ENCODE measurements at regions not wholly inside any gene's neighbourhood (a gene's known extent, or its start where the extent isn't known, plus 50 kb on each side); places are given as distances from the start of the nearest gene placed in this dataset.
"Not testable (repeated sequence)": the region's sequence is repeated elsewhere in the genome, so short reads cannot be mapped to it uniquely, and the experiment has no call there.

DNA sequence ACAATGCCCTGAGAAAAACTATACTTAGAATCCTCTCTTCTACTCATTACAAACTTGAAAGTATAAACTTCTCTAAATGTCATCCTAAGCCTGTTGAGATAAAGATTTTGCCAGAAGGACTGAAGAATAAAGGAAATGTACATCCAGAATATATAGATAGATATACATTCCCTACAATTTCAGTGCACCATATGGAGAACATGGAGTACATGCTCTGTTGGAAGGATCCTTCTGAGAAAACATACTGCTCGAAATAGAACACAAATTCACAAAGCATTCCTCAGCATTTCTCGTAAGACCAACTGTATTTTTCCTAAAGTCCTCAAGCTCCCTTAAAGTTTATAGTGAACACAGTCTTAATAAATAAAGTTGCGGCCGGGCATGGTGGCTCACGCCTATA is 69.7 kb upstream of the RASA1 start:
- in situ Hi-C loops (cut with HindIII; ENCODE audit: low pct_unique_long_range_greater_than_20kb, low sequenced_read_pairs) (no loop called here), intact Hi-C loops (cut with micrococcal nuclease; ENCODE audit: unreplicated experiment) (no loop called here)
- Histone ChIP-seq H3K4me1 (ENCODE audit: control insufficient read depth, insufficient read depth, low read length) (no peaks in the 10 kb centered on the region), H3K4me3 (ENCODE audit: low read depth in 2 of 2, low read length in 2 of 2) (no peak overlapping the region), H3K36me3 (ENCODE audit: control insufficient read depth, insufficient read depth, low read length) (no peaks in the 10 kb centered on the region), H3K27ac (ENCODE audit: low read length) (no peak overlapping the region), H3K27me3 (ENCODE audit: control insufficient read depth, insufficient read depth, low read length) (no peaks in the 10 kb centered on the region), H3K9me3 (ENCODE audit: control insufficient read depth, insufficient read depth, low read depth, low read length) (no peaks in the 10 kb centered on the region)
- POLR2A ChIA-PET = no interaction called here
- no peak for TF ChIP-seq POLR2AphosphoS5 (IDR thresholded peaks at IDR 0.05; ENCODE audit: low read depth, low read length)
- no peak for TF ChIP-seq SIN3A (IDR thresholded peaks at IDR 0.05; ENCODE audit: borderline replicate concordance, insufficient read depth, low read depth, low read length)
- no peak for TF ChIP-seq TCF7L2 (IDR thresholded peaks at IDR 0.05; ENCODE audit: low read depth, low read length)
- BruUV-seq (replicated peaks) = no TSS peak
- DNase-seq (ENCODE audit: low read depth, low spot score) = no peak
- ATAC-seq = no peak
- CTCF ChIA-PET = no interaction called here

DNA sequence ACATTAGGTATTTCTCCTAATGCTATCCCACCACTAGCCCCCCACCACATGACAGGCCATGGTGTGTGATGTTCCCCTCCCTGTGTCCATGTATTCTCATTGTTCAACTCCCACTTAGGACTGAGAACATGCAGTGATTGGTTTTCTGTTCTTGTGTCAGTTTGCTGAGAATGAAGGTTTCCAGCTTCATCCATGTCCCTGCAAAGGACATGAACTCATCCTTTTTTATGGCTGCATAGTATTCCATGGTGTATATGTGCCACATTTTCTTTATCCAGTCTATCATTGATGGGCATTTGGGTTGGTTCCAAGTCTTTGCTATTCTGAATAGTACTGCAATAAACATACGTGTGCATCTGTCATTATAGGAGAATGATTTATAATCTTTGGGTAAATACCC is 68.4 kb upstream of the RASA1 start:
- H3K4me3 ChIP-seq (ENCODE audit: low read depth in 2 of 2, low read length in 2 of 2); POLR2A ChIA-PET; H3K27me3 ChIP-seq (ENCODE audit: control insufficient read depth, insufficient read depth, low read length); H3K27ac ChIP-seq (ENCODE audit: low read length); DNase-seq (ENCODE audit: low read depth, low spot score); in situ Hi-C loops (cut with HindIII; ENCODE audit: low pct_unique_long_range_greater_than_20kb, low sequenced_read_pairs); intact Hi-C loops (cut with micrococcal nuclease; ENCODE audit: unreplicated experiment); CTCF ChIA-PET; BruUV-seq (replicated peaks); H3K4me1 ChIP-seq (ENCODE audit: control insufficient read depth, insufficient read depth, low read length); H3K36me3 ChIP-seq (ENCODE audit: control insufficient read depth, insufficient read depth, low read length); H3K9me3 ChIP-seq (ENCODE audit: control insufficient read depth, insufficient read depth, low read depth, low read length); ATAC-seq: not testable (repeated sequence)

DNA sequence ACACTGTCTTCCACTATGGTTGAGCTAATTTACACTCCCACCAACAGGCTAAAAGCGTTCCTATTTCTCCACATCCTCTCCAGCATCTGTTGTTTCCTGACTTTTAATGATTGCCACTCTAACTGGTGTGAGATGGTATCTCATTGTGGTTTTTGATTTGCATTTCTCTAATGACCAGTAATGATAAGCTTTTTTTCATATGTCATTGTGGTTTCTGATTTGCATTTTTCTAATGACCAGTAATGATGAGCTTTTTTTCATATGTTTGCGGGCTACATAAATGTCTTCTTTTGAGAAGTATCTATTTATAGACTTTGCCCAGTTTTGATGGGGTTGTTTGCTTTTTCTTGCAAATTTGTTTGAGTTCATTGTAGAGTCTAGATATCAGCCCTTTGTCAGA is 68.0 kb upstream of the RASA1 start:
- intact Hi-C loops (cut with micrococcal nuclease; ENCODE audit: unreplicated experiment); H3K36me3 ChIP-seq (ENCODE audit: control insufficient read depth, insufficient read depth, low read length); POLR2A ChIA-PET; CTCF ChIA-PET; in situ Hi-C loops (cut with HindIII; ENCODE audit: low pct_unique_long_range_greater_than_20kb, low sequenced_read_pairs); H3K27ac ChIP-seq (ENCODE audit: low read length); DNase-seq (ENCODE audit: low read depth, low spot score); H3K27me3 ChIP-seq (ENCODE audit: control insufficient read depth, insufficient read depth, low read length); H3K4me1 ChIP-seq (ENCODE audit: control insufficient read depth, insufficient read depth, low read length); H3K9me3 ChIP-seq (ENCODE audit: control insufficient read depth, insufficient read depth, low read depth, low read length); ATAC-seq; H3K4me3 ChIP-seq (ENCODE audit: low read depth in 2 of 2, low read length in 2 of 2); BruUV-seq (replicated peaks): not testable (repeated sequence)

GRCh38 chr5:87210076-87210475 is 57.6 kb upstream of the RASA1 start:
- DNase-seq (ENCODE audit: low read depth, low spot score) = no peak
- Histone ChIP-seq H3K36me3 (ENCODE audit: control insufficient read depth, insufficient read depth, low read length) (no peaks in the 10 kb centered on the region), H3K27me3 (ENCODE audit: control insufficient read depth, insufficient read depth, low read length) (no peaks in the 10 kb centered on the region), H3K4me3 (ENCODE audit: low read depth in 2 of 2, low read length in 2 of 2) (no peak overlapping the region), H3K9me3 (ENCODE audit: control insufficient read depth, insufficient read depth, low read depth, low read length) (no peaks in the 10 kb centered on the region), H3K27ac (ENCODE audit: low read length) (no peak overlapping the region), H3K4me1 (ENCODE audit: control insufficient read depth, insufficient read depth, low read length) (no peaks in the 10 kb centered on the region)
- intact Hi-C loops (cut with micrococcal nuclease; ENCODE audit: unreplicated experiment) (no loop called here), in situ Hi-C loops (cut with HindIII; ENCODE audit: low pct_unique_long_range_greater_than_20kb, low sequenced_read_pairs) (no loop called here)
- no peak for ATAC-seq
- no TSS peak for BruUV-seq (replicated peaks)
- ChIA-PET CTCF (no interaction called here), POLR2A (no interaction called here)
- TF ChIP-seq REST (IDR thresholded peaks at IDR 0.05; ENCODE audit: insufficient read depth in 1 of 2, low read depth in 2 of 2, low read length in 1 of 2) (no peak), TCF7L2 (IDR thresholded peaks at IDR 0.05; ENCODE audit: low read depth, low read length) (no peak), SIN3A (IDR thresholded peaks at IDR 0.05; ENCODE audit: borderline replicate concordance, insufficient read depth, low read depth, low read length) (no peak), POLR2AphosphoS5 (IDR thresholded peaks at IDR 0.05; ENCODE audit: low read depth, low read length) (no peak)
- TF ChIP-seq, protein P1, sequence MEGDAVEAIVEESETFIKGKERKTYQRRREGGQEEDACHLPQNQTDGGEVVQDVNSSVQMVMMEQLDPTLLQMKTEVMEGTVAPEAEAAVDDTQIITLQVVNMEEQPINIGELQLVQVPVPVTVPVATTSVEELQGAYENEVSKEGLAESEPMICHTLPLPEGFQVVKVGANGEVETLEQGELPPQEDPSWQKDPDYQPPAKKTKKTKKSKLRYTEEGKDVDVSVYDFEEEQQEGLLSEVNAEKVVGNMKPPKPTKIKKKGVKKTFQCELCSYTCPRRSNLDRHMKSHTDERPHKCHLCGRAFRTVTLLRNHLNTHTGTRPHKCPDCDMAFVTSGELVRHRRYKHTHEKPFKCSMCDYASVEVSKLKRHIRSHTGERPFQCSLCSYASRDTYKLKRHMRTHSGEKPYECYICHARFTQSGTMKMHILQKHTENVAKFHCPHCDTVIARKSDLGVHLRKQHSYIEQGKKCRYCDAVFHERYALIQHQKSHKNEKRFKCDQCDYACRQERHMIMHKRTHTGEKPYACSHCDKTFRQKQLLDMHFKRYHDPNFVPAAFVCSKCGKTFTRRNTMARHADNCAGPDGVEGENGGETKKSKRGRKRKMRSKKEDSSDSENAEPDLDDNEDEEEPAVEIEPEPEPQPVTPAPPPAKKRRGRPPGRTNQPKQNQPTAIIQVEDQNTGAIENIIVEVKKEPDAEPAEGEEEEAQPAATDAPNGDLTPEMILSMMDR (IDR thresholded peaks at IDR 0.05) = no peak
